ENCODE measurements at regions not wholly inside any gene's neighbourhood (a gene's known extent, or its start where the extent isn't known, plus 50 kb on each side); places are given as distances from the start of the nearest gene placed in this dataset.
"Not testable (repeated sequence)": the region's sequence is repeated elsewhere in the genome, so short reads cannot be mapped to it uniquely, and the experiment has no call there.

DNA sequence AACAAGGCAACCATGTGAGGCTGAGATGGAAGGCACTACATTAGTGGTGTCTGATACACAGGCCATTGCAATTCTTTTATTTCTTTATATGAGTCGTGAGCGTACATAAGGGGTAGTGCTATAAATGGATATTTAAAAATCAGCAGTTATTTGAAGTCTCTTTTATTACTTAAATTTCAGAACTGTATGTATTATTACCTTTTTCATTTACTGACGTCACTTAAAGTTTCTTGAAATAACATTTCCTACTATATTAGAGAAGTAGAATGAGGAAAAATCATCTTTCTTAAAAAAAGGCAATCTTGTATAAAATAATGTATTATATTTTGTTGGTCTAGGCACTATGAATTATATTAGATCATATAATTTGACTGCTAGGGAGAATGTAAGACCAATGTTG is 280.9 kb upstream of the CYLC2 start:
- no peak for DNase-seq

DNA sequence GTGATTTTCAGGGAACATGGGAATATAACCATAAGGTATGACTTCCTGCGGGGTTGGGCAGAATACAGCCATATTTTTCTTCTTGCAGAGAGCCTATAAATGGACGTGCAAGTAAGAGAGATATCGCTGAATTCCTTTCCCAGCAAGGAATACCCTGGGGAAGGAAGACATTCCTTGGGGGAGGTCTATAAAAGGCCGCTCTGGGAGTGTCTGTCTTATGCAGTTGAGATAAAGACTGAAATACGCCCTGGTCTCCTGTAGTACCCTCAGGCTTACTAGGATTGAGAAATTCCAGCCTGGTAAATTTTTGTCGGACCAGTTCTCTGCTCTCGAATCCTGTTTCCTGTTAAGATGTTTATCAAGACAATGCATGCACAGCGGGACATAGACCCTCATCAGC is 282.2 kb upstream of the CYLC2 start:
- not testable (repeated sequence) for DNase-seq

DNA sequence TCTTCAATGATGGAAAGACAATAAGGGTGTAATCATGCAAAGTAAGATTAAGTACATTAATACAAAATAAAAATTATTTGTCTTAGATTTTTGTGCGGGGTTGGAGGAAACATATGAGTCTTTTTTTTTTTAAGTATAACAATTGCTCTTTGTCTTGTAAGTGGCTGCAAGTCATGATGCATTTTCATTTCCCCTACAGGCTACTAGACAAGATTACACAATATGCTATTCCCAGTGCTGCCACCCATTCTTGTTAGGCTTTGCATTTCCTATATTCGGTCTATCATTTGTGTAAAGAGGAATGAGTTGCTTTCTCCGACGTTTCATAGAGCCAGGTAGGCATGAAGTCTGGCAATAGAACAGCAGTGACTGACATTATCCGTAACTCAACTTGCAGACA is 294.2 kb upstream of the CYLC2 start:
- peak; percentile 13 for DNase-seq

DNA sequence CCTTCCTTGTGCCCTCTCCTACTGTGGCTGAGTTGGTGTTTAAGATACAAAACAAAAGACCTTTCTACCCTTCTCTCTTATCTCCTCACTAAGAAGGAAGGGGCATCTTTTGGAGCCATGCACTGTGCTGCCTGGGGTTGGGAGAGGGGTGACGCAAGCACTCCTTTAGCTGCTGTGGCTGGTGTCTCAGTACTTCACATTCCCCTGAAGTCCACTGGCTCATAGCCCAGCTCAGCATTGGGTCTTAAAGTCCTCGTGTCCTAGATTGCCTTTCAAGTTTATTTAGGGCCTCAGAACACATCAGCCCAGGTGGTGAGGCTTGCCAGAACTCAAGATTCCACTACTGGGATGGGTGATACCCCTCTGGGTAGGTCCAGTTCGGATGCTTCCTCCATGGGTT is 325.9 kb upstream of the CYLC2 start:
- DNase-seq = no peak

DNA sequence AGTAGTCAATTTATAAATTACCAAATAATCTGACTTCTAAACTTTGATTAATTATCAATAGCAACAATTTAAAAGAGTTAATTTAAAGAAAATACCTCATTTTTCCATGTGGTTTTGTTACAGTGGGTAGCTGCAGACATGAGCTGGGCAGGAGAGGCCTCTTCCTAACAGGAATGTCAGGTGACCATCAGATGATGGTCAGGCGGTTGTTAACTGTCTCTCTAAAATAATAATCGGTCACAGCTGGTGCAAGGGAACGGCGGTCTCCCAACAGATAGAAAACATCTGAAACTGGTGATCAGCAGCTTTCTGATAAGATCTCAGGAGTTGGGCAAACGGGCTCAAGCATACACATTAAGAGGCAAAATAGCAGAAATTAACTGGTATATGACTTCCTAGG is 342.7 kb upstream of the CYLC2 start:
- DNase-seq = no peak

DNA sequence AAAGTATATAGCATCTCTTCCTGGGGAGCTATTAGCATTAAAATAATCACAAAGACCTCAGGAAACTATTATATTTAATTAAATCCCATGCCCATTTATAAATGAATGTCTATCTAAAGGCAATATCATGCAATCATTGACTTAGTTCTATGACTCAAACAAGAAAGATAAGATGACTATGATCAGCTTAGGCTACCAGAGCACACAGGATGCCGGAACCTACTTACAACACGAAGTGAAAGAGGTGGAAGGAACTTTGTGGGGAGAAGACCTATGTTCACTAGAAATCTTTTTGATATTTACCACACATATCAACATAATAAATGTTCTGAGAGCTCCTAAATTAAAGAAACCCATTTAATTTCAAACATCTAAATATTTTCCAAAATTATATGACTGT is 344.2 kb upstream of the CYLC2 start:
- DNase-seq = no peak

DNA sequence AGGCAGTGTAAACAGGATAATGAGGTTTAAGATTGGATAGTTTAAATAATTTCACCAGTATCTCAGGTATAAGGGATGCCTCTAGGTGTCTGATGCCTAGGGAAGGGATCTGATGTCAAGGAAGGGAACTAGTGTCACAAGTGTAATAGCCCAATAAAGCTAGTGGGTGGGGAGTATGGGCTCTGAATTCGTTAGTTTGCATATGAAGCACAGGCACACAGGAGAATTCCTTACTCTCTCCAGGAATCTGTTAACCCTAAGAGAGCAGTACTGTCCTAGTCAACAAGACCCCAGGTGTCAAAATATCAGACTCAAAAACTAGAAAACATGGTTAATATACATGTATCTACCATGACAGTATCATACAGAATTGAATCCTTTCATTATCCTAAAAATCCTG is 352.5 kb upstream of the CYLC2 start:
- no peak for DNase-seq

DNA sequence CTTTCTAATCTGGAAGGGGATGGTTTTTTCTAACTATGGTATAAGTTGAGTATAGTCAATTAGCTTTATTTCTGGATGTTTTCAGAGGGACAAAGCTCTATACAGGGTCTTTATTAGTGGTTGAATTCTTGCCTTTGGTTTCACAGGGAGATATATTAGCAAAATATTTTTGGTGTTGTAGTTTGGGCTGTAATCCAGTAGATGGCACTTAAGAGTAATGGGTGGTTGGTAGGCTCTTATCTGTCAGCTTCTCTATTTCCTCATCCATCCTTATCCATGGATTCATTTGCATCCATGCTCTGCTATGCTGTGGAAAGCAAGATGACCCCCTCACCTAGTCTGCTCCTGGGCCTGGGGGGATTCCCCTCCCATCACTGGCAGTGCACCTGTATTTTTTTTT is 363.6 kb upstream of the CYLC2 start:
- DNase-seq = no peak

DNA sequence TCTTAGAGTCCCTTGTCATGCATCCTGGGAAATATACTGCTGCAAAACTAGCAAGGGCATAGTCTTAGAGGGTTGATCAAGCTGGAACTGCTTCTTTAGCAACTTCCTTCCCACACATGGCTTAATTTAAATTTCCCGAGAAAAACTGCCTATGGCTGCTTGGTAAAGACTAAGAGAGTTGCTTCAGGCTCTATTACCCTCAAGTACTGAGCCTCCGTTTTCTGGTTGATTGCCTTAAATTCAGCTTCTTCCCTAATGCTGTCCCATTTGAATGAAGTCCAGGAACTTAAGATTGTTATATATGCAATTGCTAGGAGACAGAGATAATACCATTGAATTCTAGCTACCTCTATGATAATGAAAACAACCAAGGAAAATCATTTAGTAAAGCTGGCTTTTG is 385.7 kb upstream of the CYLC2 start:
- DNase-seq = no peak

DNA sequence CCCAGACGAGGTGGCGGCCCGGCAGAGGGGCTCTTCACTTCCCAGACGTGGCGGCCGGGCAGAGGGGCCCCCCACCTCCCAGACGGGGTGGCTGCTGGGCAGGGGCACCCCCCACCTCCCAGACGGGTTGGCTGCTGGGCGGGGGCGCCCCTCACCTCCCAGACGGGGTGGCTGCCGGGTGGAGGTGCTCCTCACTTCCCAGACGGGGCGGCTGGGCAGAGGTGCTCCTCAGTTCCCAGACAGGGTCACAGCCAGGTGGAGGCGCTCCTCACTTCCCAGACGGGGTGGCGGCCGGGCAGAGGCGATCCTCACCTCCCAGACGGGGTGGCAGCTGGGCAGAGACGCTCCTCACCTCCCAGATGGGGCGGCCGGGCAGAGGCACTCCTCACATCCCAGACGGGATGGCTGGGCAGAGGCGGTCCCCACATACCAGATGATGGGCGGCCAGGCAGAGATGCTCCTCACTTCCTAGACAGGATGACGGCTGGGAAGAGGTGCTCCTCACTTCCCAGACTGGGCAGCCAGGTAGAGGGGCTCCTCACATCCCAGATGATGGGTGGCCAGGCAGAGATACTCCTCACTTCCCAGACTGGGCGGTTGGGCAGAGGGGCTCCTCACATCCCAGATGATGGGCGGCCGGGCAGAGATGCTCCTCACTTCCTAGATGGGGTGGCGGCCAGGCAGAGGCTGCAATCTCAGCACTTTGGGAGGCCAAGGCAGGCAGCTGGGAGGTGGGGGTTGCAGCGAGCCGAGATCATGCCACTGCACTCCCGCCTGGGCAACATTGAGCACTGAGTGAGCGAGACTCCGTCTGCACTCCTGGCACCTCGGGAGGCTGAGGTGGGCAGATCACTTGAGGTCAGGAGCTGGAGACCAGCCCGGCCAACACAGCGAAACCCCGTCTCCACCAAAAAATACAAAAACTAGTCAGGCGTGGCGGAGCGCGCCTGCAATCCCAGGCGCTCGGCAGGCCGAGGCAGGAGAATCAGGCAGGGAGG is 391.6 kb upstream of the CYLC2 start:
- not testable (repeated sequence) for DNase-seq

DNA sequence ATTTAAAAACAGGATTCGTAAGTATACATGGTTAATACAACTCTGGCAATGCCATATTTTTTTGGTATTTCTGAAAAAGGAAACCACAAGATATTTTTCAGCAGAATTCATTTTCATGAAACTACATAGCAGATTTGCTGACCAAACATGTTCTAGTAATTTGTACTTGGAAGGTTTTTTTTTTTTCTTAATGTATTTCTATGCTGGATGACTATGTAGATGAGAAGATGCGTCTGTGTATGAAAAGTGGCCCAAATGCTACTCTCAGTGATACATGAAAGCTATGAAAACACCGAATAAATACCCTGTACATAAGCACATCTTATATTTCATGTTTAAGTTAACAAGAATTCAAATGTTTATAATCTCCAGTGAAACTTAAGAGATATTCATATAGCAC is 400.9 kb upstream of the CYLC2 start:
- DNase-seq = no peak

DNA sequence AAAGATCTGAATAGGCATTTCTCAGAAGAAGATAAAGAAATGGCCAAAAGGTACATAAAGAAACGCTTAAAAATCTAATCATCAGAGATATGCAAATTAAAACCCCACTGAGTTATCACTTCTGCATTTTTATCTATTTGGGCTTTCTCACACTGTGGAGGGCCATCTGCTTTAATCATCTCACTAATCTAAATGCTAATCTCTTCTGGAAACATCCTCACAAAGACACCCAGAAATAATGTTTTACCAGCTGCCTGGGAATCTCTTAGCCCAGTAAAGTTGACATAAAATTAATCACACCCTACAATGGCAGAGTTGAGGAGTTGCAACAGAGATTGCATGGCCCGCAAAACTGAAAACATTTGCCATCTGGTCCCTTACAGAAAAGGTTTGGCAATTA is 407.9 kb upstream of the CYLC2 start:
- no peak for DNase-seq

DNA sequence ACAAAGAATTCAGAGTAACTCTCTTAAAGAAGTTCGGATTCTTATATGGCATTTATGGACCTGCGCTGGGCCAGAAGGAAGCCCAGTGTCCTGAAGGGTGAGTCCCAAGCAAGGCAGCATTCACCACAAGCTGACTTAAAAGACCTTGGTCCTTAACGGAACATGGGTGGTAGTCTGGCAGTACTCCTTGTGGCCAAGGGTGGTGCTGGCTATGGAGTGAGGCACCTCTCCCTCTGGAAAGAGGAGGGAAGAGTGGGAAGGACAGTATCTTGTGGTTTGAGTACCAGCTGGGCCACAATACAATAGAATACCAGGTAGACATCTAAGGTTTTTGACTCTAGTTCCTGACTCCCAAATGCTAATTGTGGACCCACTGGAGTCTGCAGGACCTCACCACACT is 425.7 kb upstream of the CYLC2 start:
- DNase-seq = no peak

DNA sequence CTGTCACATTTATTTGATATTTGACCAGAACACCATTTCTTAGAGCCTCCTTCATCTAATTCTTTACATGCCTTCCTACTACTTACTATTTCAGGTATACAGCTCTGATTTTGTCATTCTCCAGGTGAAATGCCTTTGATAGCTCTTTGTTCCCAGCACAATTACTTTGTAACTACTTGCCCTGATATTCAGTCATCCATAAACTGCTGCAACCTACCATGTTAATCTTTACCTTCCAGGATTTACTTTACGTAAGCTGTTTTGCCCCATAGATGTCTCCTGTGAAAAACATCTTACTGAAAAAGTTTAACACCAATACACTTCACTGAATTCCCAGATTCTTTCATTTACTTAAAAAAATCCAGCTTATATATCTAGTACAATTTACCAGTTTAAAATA is 443.8 kb upstream of the CYLC2 start:
- no peak for DNase-seq

DNA sequence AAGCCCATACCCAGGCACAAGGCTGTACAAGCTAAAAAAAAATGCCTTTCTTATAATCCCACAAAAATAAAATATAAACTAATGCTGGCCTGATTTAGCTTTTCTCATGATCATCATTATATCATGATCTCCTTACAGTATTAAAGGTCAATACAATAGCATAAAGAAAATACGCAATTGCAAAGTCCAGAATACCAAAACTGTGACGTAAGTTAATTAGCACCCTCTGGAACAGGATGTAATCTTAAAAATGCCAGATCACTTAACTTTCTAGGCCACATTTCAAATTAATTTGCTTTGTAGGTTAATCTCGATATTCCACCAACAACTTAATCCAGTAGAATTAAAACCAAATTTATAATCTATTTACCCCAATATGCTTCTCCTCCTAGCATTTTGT is 444.2 kb upstream of the CYLC2 start:
- DNase-seq = no peak

DNA sequence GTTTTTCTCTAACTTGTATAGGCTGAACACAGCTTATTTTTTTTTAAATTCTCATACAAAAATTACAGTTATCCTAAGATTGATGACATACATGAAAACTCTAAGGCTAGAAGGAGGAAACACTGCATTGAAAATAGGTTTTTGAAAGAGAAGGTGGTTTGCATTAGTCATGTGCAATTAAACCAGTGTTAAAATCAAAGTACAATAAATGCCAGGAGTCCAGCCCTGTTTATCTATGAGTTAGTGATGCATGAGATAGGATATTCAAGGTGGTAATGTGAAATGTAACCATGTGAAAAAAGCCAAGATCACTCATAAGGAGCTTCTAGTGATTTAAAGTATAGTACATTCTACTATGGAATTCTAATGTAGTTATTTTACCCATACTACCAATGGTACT is 444.9 kb upstream of the CYLC2 start:
- DNase-seq = no peak

DNA sequence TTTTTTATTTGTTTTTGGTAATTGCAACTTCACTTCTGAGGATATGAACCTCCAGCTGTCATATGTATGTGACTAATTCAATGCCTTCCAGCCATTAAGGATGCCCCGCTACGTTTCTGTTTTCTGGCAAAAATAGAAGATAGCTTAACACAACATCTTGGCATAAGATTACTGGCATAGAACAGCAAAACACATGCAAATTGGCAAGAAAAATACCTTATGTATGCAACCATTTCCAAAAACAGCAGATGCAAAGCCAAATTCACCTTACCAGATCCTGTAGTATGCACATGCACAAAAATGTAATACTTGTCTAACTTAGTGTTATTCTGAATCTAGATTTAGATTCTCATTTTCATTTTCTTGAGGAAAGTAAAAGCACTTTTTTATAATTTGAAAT is 461.1 kb upstream of the CYLC2 start:
- DNase-seq = no peak

DNA sequence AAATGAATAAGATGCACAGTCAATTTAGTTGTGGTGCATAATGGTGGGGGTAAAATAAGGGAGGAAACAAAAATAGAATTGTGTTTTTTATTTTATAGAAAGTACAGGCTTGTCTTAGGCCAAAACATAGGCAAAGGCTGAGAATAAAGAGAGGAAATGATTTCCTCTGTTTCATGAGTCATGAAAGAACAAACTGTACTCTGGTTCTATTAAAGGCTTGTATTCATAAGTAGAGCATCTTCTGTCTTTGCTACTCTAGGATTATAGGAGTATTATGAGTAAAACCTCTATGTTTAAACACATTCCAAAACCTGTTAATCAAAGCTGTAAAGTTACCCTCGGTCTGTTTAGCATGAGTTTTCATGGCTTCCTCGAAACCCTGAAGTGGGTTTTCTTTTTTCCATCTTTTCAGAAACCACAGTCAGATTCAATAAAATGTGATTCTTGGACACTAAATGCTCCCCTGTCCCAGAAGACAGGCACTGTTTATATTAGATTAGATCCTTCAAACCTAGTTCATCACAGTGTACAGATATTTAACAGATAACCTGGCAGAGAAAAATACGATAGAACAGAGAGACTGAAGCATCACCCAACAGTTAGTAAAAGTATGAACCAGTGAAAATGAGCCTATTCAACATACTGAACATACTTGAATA is 473.9 kb upstream of the CYLC2 start:
- peak; percentile 30 for DNase-seq

DNA sequence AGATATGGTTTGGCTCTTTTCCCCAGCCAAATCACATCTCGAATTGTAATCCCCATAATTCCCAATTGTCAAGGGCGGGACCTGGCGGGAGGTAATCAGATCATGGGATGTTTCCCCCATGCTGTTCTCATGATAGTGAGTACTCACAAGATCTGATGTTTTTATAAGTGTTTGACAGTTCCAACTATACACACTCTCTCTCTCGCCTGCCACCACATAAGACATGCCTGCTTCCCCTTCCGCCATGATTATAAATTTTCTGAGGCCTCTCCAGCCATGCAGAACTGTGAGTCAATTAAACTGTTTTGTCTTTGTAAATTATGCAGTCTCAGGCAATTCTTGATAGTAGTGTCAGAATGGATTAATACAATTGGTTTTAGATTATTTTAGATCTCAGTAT is 475.7 kb upstream of the CYLC2 start:
- no peak for DNase-seq

DNA sequence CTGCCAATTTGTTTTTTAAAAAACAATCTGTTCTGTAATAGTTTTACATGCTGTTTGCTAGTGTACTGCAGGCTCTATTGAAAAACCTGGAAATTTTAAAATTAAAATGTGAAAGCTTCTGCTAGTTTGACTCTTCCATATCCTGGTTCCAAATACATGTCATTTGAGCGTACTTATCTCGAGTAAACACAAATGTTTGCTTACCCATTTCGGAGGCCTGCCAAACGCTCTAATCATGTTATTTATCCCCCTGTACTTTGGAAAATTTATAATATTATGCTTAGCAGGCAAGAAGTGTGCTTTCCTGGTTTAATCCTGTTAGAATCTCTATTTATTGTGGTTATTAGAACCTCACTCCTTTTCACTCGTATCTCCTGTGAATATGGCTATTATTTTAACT is 476.8 kb upstream of the CYLC2 start:
- DNase-seq = no peak

DNA sequence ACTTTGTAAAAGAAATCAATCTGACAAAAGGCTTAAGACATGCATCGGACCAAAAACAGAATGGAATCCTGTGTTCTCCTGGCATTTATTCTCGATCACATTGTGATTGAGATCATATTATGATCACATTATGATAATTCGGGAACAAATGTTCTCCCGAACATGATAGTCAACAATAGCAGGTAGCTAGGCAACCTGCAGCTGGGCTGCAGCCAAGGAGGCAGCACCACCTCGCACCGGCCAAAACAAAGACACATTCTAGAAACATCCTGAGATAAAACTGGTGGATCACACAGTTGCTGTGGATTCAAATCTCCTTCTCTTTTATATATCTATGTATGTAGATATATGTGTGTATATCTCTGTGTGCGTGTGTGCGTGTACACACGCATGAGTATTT is 480.6 kb upstream of the CYLC2 start:
- DNase-seq = no peak

DNA sequence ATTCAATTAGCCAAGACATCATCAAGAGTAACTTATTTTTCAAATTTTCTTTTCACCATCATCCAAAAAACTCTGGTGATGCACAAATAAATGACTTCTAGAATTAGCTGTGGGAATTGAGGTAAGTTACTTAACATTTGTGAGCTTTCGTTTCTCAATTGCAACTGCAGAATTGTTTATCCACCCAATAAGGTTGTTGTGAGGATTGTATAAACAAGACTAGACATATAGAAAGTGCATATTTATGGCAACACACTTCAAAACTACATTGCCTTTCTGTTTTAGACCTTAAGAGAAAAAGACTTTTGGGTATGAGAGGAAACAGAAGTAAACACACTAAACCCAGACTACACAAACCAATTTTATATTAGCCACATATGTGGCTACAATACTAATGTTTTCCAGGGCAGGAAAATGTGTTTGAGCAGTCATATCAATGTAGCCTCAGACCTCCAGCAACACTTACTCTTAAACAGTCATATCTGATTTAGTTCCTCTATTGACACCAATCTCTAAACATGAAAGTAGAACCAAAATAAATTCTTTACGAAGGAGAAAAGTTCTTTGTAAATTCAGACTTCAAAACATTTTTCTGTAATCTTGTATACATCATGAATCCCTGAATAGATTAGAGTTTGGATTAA is 488.0 kb upstream of the CYLC2 start:
- no peak for DNase-seq

DNA sequence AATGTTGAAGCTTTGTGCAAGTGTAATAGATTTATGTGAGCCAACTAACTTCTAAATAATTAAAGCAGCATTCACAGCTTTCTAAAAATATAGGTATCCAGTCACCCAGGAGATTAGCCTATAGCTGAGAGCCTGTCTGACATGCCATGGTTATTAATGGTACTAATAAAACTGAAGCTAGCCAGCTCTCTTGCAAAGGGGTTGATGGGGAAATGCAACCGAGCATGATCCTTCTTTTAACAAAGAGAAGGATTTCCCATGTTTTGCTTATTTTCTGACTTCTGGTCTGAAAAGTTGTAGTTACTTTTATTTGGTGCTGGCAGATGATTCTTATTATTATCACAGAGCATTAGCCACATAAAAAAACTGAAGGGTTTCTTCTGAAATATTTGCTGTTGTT is 488.7 kb upstream of the CYLC2 start:
- DNase-seq = no peak

DNA sequence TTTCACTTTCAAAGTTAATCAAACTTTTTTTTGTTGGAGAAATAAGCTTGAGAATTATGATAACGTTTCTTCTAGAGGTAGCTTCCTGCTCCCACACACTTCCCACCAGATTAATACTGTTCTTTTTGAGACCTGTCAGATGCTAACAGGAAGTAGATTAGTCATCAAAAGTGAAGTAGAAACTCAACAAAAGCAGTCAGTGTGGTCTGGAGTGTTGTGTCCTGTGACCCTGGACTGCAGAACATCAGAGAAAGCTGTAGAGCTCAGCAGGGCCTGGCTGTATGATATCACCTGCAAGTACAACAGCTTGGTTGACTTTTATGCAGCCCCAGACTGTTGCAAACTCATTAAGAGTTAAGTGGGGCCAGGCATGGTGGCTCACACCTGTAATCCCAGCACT is 495.7 kb upstream of the CYLC2 start:
- no peak for DNase-seq

All from HCEC 1CT (cell line).